ENCODE measurements at regions not wholly inside any gene's neighbourhood (a gene's known extent, or its start where the extent isn't known, plus 50 kb on each side); places are given as distances from the start of the nearest gene placed in this dataset.
"Not testable (repeated sequence)": the region's sequence is repeated elsewhere in the genome, so short reads cannot be mapped to it uniquely, and the experiment has no call there.

- DNase-seq = no peak
- Histone ChIP-seq H3K9me3 (no peaks in the 10 kb centered on the region), H3K36me3 (no peaks in the 10 kb centered on the region), H3K27ac (no peak overlapping the region), H3K4me1 (no peaks in the 10 kb centered on the region), H3K27me3 (no peaks in the 10 kb centered on the region), H3K4me3 (no peak overlapping the region)
- TF ChIP-seq POLR2A (IDR thresholded peaks at IDR 0.05) (no peak), CTCF (IDR thresholded peaks at IDR 0.05) (no peak)
These were observed 251.4 kb downstream of the BLID start for GRCh38 chr11:121864660-121865059.

GRCh38 chr11:121863126-121863525 is 252.9 kb downstream of the BLID start:
- H3K36me3 ChIP-seq = no peaks in the 10 kb centered on the region
- H3K27ac ChIP-seq = no peak overlapping the region
- no peaks in the 10 kb centered on the region for H3K4me1 ChIP-seq
- H3K27me3 ChIP-seq = no peaks in the 10 kb centered on the region
- no peak for DNase-seq
- no peak for TF ChIP-seq POLR2A (IDR thresholded peaks at IDR 0.05)
- no peak for TF ChIP-seq CTCF (IDR thresholded peaks at IDR 0.05)
- no peak overlapping the region for H3K4me3 ChIP-seq
- H3K9me3 ChIP-seq = no peaks in the 10 kb centered on the region

GRCh38 chr11:121855138-121855537 is 260.9 kb downstream of the BLID start:
- not testable (repeated sequence) for H3K4me3 ChIP-seq, H3K27ac ChIP-seq, H3K36me3 ChIP-seq, H3K9me3 ChIP-seq, H3K4me1 ChIP-seq, DNase-seq, H3K27me3 ChIP-seq

- Histone ChIP-seq H3K27ac (no peak overlapping the region), H3K4me3 (no peak overlapping the region), H3K36me3 (no peaks in the 10 kb centered on the region), H3K4me1 (no peaks in the 10 kb centered on the region), H3K27me3 (no peaks in the 10 kb centered on the region), H3K9me3 (no peaks in the 10 kb centered on the region)
- TF ChIP-seq CTCF (IDR thresholded peaks at IDR 0.05) = no peak
- TF ChIP-seq POLR2A (IDR thresholded peaks at IDR 0.05) = no peak
- DNase-seq = no peak
These were observed 272.0 kb downstream of the BLID start for GRCh38 chr11:121844016-121844415.

- TF ChIP-seq POLR2A (IDR thresholded peaks at IDR 0.05) (no peak), CTCF (IDR thresholded peaks at IDR 0.05) (no peak)
- Histone ChIP-seq H3K27me3 (no peaks in the 10 kb centered on the region), H3K36me3 (no peaks in the 10 kb centered on the region), H3K27ac (no peak overlapping the region), H3K9me3 (no peaks in the 10 kb centered on the region), H3K4me3 (no peak overlapping the region), H3K4me1 (no peaks in the 10 kb centered on the region)
- no peak for DNase-seq
These were observed 273.8 kb downstream of the BLID start for GRCh38 chr11:121842192-121842585.

- H3K36me3 ChIP-seq = no peaks in the 10 kb centered on the region
- no peak overlapping the region for H3K27ac ChIP-seq
- no peak overlapping the region for H3K4me3 ChIP-seq
- no peaks in the 10 kb centered on the region for H3K4me1 ChIP-seq
- DNase-seq = no peak
- TF ChIP-seq CTCF (IDR thresholded peaks at IDR 0.05) (no peak), POLR2A (IDR thresholded peaks at IDR 0.05) (no peak)
- no peaks in the 10 kb centered on the region for H3K9me3 ChIP-seq
- no peaks in the 10 kb centered on the region for H3K27me3 ChIP-seq
These were observed 274.4 kb downstream of the BLID start for GRCh38 chr11:121841487-121842191.

Data from Peyer's patch (tissue), 4 donors.